Lower leg skin (tissue), 4 donors: ENCODE measurements at regions not wholly inside any gene's neighbourhood (a gene's known extent, or its start where the extent isn't known, plus 50 kb on each side); places are given as distances from the start of the nearest gene placed in this dataset.

Experiments
- DNase-seq, 2 donors: peaks; one replicate each; pipeline ENCODE4 v3.0.0-alpha.2; 2019; ENCODE audit warnings: low spot score in 2 of 2
- H3K4me3 ChIP-seq: fragments of 200-600 bp; sonication (generic); 2 replicates; pipeline ENCODE4 v1.5.1; 2017; ENCODE audit warnings: mild to moderate bottlenecking, low read depth; ENCODE audit not compliant: poor library complexity, severe bottlenecking
- POLR2A ChIP-seq, 2 donors: fragments of 450-650 bp; IDR thresholded peaks; one replicate each; pipeline ENCODE4 v1.6.1; 2016 to 2017; ENCODE audit warnings: antibody characterized with exemption in 2 of 2, mild to moderate bottlenecking in 1 of 2, moderate library complexity in 1 of 2
- WGBS, 2 donors: methylation state at CpG; one replicate each; pipeline ENCODE4 v1.1.5; 2018; 5-methylcytosine and 5-hydroxymethylcytosine counted together
- intact Hi-C: fragments of 100-400 bp; cut with DNase I; formaldehyde crosslinking; loops from one replicate; pipeline ENCODE4 v1.15.0; 2023; ENCODE audit warnings: low total_unique reads
- TF ChIP-seq, protein P1 (sequence below), 3 donors: fragments of 450-650 bp; IDR thresholded peaks; one replicate each; pipeline ENCODE4 v1.5.1; 2016; ENCODE audit warnings: antibody characterized with exemption in 3 of 3, mild to moderate bottlenecking in 3 of 3, moderate library complexity in 2 of 3

DNA sequence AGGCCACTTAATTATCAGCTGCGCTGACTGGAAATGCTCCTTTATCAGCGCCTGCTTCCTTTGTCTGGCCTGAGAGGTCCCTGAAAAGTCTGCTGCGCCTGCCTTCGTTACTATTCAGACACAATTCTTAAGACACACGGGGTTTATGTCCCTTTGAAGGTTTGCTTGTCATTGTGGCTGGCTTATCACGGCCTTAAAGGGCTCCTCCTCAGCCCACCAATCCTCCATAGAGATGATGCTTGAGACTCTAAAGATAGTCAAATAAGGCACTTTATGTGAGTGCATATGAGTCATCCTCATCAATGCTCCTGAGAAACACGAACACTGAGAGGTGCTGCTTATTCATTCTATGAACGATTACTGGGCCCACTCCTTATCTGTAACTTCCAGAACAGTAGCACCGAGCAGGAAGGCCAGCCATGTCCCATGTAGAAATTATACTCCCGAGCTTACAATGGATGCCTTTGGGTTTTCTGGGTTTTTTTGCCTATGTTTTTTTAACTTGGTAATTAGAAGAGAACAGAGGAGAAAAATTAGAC lies 1268.2 kb upstream of the TMEM132C start:
- WGBS, 2 donors, result 69 to 71% methylated on average over 10 of the region's 10 CpGs
- no peak overlapping the region for H3K4me3 ChIP-seq
- intact Hi-C loops, result no loop called here
- TF ChIP-seq POLR2A (IDR thresholded peaks at IDR 0.05), result no peak
- TF ChIP-seq, protein P1, sequence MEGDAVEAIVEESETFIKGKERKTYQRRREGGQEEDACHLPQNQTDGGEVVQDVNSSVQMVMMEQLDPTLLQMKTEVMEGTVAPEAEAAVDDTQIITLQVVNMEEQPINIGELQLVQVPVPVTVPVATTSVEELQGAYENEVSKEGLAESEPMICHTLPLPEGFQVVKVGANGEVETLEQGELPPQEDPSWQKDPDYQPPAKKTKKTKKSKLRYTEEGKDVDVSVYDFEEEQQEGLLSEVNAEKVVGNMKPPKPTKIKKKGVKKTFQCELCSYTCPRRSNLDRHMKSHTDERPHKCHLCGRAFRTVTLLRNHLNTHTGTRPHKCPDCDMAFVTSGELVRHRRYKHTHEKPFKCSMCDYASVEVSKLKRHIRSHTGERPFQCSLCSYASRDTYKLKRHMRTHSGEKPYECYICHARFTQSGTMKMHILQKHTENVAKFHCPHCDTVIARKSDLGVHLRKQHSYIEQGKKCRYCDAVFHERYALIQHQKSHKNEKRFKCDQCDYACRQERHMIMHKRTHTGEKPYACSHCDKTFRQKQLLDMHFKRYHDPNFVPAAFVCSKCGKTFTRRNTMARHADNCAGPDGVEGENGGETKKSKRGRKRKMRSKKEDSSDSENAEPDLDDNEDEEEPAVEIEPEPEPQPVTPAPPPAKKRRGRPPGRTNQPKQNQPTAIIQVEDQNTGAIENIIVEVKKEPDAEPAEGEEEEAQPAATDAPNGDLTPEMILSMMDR (IDR thresholded peaks at IDR 0.05), result no peak
- DNase-seq, result no peak

DNA sequence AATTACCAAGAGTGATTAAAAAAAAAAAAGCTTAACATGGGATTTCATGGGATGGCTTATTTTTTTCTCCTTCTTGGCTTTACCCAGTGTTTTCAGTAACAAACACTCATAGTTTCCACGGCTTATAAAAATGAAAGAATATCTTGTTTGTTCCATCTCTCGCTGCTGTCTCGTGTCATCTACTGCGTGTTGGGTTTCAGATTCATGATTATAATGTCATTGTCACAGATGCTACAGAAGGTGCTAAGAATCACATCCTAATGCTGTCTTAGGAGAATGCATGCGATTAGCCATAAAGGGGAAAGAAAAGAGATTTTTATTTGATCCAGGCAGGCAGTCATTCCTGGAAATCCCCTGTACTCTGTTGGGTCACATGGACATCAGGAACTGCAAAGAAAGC lies 1267.6 kb upstream of the TMEM132C start:
- TF ChIP-seq, protein P1 (IDR thresholded peaks at IDR 0.05), result no peak
- TF ChIP-seq POLR2A (IDR thresholded peaks at IDR 0.05), result no peak
- 89 to 90% methylated on average over 5 of the region's 5 CpGs for WGBS, 2 donors
- intact Hi-C loops, result no loop called here
- DNase-seq, result no peak
- no peak overlapping the region for H3K4me3 ChIP-seq

DNA sequence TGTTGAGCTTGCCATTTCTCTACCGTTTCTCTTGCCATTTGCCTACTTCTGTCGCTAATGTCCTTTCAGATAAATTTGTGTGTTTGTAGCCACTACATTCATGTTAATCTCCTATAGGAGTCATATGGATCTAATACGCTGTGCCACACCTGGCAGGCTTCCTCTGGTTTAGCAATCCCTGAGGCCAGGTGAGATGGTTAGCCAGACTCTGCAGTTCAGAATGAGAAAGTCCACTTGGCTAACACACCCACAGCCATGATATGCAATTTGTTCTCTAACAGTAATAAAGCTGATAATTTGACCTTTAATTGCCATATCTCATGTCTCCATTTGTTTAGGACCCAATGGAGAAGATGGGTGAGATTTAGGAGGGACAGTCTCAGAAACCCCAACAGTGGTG lies 1261.6 kb upstream of the TMEM132C start:
- no peak overlapping the region for H3K4me3 ChIP-seq
- no peak for TF ChIP-seq POLR2A (IDR thresholded peaks at IDR 0.05)
- TF ChIP-seq, protein P1 (IDR thresholded peaks at IDR 0.05), result no peak
- intact Hi-C loops, result no loop called here
- DNase-seq, result no peak
- WGBS, 2 donors, result 73 to 92% methylated on average over 3 of the region's 3 CpGs

DNA sequence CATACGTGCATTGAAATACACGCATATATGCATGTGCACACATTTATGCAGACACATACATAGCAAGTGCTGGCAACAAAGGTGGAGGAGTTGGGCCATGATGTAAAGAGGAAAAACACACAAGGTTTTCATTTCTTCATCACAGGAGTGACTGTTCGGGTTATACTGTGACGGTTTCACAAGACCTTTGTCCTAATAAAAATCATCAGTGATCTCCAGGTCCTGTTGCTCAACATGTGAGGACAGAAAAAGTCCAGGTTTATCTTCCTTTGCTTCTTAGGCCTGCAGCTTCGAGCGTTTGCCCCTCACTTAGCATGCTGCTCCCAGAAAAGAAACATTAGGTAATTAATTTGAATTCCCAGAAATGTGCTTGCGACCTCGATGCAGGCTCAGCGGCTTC lies 1260.0 kb upstream of the TMEM132C start:
- no peak overlapping the region for H3K4me3 ChIP-seq
- intact Hi-C loops, result no loop called here
- TF ChIP-seq, protein P1 (IDR thresholded peaks at IDR 0.05), result no peak
- TF ChIP-seq POLR2A (IDR thresholded peaks at IDR 0.05), result no peak
- DNase-seq, result no peak
- 74 to 79% methylated on average over 9 of the region's 9 CpGs for WGBS, 2 donors

DNA sequence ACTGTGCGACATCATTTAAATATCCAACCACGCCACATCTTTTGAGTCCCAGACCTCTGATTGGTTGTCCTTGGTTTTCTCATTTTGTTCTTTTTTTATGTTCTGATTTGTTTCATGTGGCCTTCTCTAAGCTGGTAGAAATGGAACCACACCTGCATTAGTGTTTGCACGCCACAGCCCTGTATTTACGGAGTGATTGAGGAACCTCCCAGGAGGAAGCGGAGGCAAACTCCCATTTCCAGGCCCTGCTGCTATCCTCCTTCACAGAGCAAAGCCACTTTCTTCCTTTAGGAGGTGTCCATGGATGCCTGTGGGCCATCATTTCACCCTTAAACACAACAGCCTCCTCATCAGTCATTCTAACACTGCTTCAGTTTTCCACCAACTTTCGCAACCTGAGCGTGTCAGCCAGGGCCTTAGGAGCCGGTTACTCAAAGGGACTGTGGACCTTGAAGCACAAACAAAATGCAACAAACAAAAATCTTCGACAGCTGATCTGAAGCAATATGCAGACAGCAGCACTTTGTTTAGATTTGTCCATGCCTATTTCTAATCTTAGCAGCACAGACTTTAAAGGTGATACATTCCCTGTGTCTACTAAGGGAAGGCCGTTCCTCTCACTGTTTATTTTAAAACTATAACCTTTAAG lies 1258.1 kb upstream of the TMEM132C start:
- 89 to 90% methylated on average over 10 of the region's 10 CpGs for WGBS, 2 donors
- TF ChIP-seq POLR2A (IDR thresholded peaks at IDR 0.05), result no peak
- TF ChIP-seq, protein P1 (IDR thresholded peaks at IDR 0.05), result no peak
- intact Hi-C loops, result no loop called here
- no peak for DNase-seq
- no peak overlapping the region for H3K4me3 ChIP-seq

DNA sequence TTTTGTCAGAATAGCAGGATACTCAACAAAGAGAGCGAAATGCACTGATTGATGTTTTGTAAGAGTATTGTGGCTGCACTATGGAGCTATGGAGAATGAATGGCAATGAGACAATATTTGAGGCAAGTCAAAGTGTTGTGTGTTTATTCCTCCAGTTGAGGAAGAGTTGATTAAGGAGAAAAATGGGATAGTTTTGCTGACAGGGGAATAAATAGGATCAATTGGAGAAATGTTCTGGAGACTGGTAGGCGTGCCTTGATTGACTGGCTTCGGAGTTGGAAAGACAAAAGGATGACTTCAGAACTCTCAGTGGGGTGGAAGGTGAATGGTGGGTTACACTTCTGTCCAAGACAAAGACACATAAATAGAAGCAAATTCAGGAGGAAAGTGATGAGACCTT lies 1254.9 kb upstream of the TMEM132C start:
- TF ChIP-seq POLR2A (IDR thresholded peaks at IDR 0.05), result no peak
- TF ChIP-seq, protein P1 (IDR thresholded peaks at IDR 0.05), result no peak
- intact Hi-C loops, result no loop called here
- no peak overlapping the region for H3K4me3 ChIP-seq
- WGBS, 2 donors, result 93 to 95% methylated on average over 3 of the region's 3 CpGs
- no peak for DNase-seq
